DLD1 (cell line): ENCODE measurements at regions not wholly inside any gene's neighbourhood (a gene's known extent, or its start where the extent isn't known, plus 50 kb on each side); places are given as distances from the start of the nearest gene placed in this dataset.

Experiments used
- in situ Hi-C: cut with HindIII; loops from 2 replicates; pipeline ENCODE4 v1.10.0; 2017; ENCODE audit warnings: low sequenced_read_pairs

DNA sequence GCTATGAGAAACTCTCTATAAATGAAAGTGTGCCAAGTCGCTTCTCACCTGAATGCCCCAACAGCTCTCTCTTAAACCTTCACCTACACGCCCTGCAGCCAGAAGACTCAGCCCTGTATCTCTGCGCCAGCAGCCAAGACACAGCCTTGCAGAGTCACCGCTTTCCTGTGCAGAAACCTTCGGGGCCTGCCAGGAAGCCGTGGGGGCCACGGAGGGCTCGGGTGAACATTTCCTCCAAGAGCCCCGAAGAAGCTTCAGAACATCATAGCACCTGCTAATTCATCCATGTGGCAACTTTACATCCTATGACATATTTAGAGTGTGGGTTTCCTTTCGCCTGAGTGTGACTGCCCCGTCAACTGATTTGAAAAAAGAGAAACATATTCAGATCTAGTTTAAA lies 55.7 kb upstream of the PRSS58 start:
- in situ Hi-C loops, result no loop called here

DNA sequence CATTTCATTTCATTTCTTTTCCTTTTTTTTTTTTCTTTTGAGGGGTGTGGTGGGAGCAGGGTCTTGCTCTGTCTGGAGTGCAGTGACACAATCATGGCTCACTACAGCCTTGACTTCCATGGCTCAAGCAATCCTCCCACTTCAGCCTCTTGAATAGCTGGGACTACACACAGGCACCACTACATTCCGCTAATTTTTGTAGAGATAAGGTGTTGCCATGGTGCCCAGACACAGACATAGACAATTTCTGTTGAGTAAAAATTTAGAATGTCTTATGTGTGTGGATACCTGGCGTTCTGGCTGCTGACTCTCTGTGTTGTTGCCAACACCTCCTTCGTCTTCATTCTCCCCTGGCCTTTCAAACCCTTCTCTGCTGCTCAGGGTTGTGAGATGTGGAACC lies 54.0 kb upstream of the PRSS58 start:
- in situ Hi-C loops, result no loop called here

DNA sequence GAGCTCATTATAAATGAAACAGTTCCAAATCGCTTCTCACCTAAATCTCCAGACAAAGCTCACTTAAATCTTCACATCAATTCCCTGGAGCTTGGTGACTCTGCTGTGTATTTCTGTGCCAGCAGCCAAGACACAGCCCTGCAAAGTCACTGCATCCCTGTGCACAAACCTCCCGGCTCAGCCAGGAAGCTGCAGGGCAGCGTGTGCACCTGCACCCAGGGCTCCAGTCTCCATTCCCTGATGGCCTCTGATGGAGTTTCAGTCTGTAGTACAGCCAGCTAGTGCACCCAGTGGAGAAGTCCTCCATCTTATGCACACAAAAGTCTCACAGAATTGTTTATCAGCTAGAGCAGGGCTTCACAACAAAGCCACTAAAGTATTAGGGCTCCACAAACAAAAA lies 51.1 kb upstream of the PRSS58 start:
- in situ Hi-C loops, result no loop called here

DNA sequence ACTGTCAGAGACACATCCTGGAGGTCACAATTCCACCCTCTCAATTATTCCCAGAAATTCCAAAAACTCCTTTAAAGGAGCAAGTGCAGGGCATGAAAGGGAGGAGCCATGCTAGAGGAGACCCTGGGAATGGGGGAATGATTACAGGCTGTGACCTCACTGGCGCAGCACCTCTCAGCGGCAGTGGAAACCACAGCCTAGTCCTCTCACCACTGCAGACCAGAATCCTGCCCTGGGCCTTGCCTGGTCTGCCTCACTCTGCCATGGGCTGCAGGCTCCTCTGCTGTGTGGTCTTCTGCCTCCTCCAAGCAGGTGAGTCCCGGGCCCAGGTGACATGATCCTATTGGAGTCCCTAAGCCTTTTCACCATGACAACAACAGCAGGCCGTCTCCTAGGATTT lies 50.5 kb upstream of the PRSS58 start:
- in situ Hi-C loops, result no loop called here
